Fibroblast of lung (primary cell): ENCODE measurements at regions not wholly inside any gene's neighbourhood (a gene's known extent, or its start where the extent isn't known, plus 50 kb on each side); places are given as distances from the start of the nearest gene placed in this dataset.

Experiments
- DNase-seq, 2 donors: peaks; one replicate each; pipeline versions ENCODE4 v3.0.0 to v3.0.0-alpha.2; 2010; ENCODE audit warnings: low read depth in 2 of 2
- H2AFZ ChIP-seq: 2 replicates; pipeline ENCODE4 v1.5.1; 2012; ENCODE audit warnings: low read length, control low read depth, inconsistent platforms
- H3K27ac ChIP-seq: 2 replicates; pipeline ENCODE4 v1.5.1; 2011; ENCODE audit warnings: low read length, control low read depth; ENCODE audit not compliant: insufficient read depth
- H3K27me3 ChIP-seq: 2 replicates; pipeline ENCODE4 v1.5.1; 2011; ENCODE audit warnings: mild to moderate bottlenecking, low read length; ENCODE audit not compliant: control insufficient read depth, insufficient read depth
- H3K36me3 ChIP-seq: 2 replicates; pipeline ENCODE4 v1.5.1; 2011; ENCODE audit warnings: low read length; ENCODE audit not compliant: control insufficient read depth, insufficient read depth
- H3K4me1 ChIP-seq: 2 replicates; pipeline ENCODE4 v1.5.1; 2011; ENCODE audit warnings: low read length; ENCODE audit not compliant: control insufficient read depth, insufficient read depth; ENCODE audit errors: extremely low read depth
- H3K4me2 ChIP-seq: 2 replicates; pipeline ENCODE4 v1.5.1; 2011; ENCODE audit warnings: low read length, control low read depth; ENCODE audit not compliant: insufficient read depth; ENCODE audit errors: extremely low read depth
- H3K4me3 ChIP-seq, 4 experiments: fragments of 200-600 bp in 1 of 4; sonication (generic) in 1 of 4; replicated peaks in 1 of 4; 2 replicates each; pipeline ENCODE4 v1.5.1; 2011 to 2016; ENCODE audit warnings: low read length in 4 of 4, low read depth in 3 of 4, mild to moderate bottlenecking in 3 of 4, control low read depth in 2 of 4, inconsistent platforms in 1 of 4, mixed read lengths in 1 of 4; ENCODE audit not compliant: insufficient read depth in 1 of 4; ENCODE audit errors: control extremely low read depth in 1 of 4
- H3K79me2 ChIP-seq: 2 replicates; pipeline ENCODE4 v1.5.1; 2012; ENCODE audit warnings: mild to moderate bottlenecking, low read length, inconsistent platforms; ENCODE audit not compliant: control insufficient read depth, insufficient read depth
- H3K9ac ChIP-seq: 2 replicates; pipeline ENCODE4 v1.5.1; 2011; ENCODE audit warnings: mild to moderate bottlenecking, low read length, control low read depth; ENCODE audit not compliant: insufficient read depth
- H3K9me3 ChIP-seq: 2 replicates; pipeline ENCODE4 v1.5.1; 2012; ENCODE audit warnings: low read depth, low read length; ENCODE audit not compliant: control insufficient read depth, insufficient read depth
- H4K20me1 ChIP-seq: 2 replicates; pipeline ENCODE4 v1.5.1; 2011; ENCODE audit warnings: low read length; ENCODE audit not compliant: control insufficient read depth, insufficient read depth; ENCODE audit errors: extremely low read depth
- CTCF ChIP-seq, 2 donors: IDR thresholded peaks in 1 of 2; conservative IDR thresholded peaks in 1 of 2; 1 replicate in 1 of 2; 2 replicates in 1 of 2; pipeline ENCODE4 v1.5.1; 2011 to 2012; ENCODE audit warnings: low read length in 2 of 2, control low read depth in 1 of 2, inconsistent platforms in 1 of 2, low read depth in 1 of 2, mild to moderate bottlenecking in 1 of 2
- EZH2 ChIP-seq: IDR thresholded peaks from 2 replicates; pipeline ENCODE4 v1.5.1; 2012; ENCODE audit warnings: low read length, control low read depth, mild to moderate bottlenecking; ENCODE audit errors: missing control alignments

GRCh38 chr11:128285321-128285720, 302.0 kb downstream of the ETS1 start:
- H3K4me3 ChIP-seq = no peak overlapping the region
- H3K36me3 ChIP-seq = no peaks in the 10 kb centered on the region
- H2AFZ ChIP-seq = no peak overlapping the region
- H3K27me3 ChIP-seq = no peaks in the 10 kb centered on the region
- no peak for TF ChIP-seq CTCF (conservative IDR thresholded peaks at IDR 0.05 in 1 of 2, IDR thresholded peaks at IDR 0.05 in 1 of 2; ENCODE audit: low read depth in 1 of 2, low read length in 2 of 2)
- no peak for TF ChIP-seq EZH2
- no peaks in the 10 kb centered on the region for H3K79me2 ChIP-seq
- H3K4me1 ChIP-seq = peaks cover under 1% of the 10 kb centered on the region
- H3K9ac ChIP-seq = no peak overlapping the region
- no peak for DNase-seq
- H3K27ac ChIP-seq = no peak overlapping the region
- no peaks in the 10 kb centered on the region for H4K20me1 ChIP-seq
- no peak overlapping the region for H3K4me2 ChIP-seq
- H3K9me3 ChIP-seq = no peaks in the 10 kb centered on the region

GRCh38 chr11:128284634-128285033, 302.7 kb downstream of the ETS1 start:
- TF ChIP-seq CTCF (conservative IDR thresholded peaks at IDR 0.05 in 1 of 2, IDR thresholded peaks at IDR 0.05 in 1 of 2; ENCODE audit: low read depth in 1 of 2, low read length in 2 of 2) = no peak
- TF ChIP-seq EZH2 = no peak
- Histone ChIP-seq H2AFZ (no peak overlapping the region), H3K9me3 (no peaks in the 10 kb centered on the region), H3K9ac (no peak overlapping the region), H3K4me1 (no peaks in the 10 kb centered on the region), H3K79me2 (no peaks in the 10 kb centered on the region), H3K36me3 (no peaks in the 10 kb centered on the region), H3K27me3 (no peaks in the 10 kb centered on the region), H3K4me3 (no peak overlapping the region), H4K20me1 (no peaks in the 10 kb centered on the region), H3K4me2 (no peak overlapping the region), H3K27ac (no peak overlapping the region)
- DNase-seq = no peak

GRCh38 chr11:128283451-128283850, 303.9 kb downstream of the ETS1 start:
- H3K36me3 ChIP-seq = no peaks in the 10 kb centered on the region
- no peaks in the 10 kb centered on the region for H3K9me3 ChIP-seq
- H3K4me1 ChIP-seq = no peaks in the 10 kb centered on the region
- H4K20me1 ChIP-seq = no peaks in the 10 kb centered on the region
- peak; percentile 28 to 47 for DNase-seq
- H3K27me3 ChIP-seq = no peaks in the 10 kb centered on the region
- no peak overlapping the region for H3K4me3 ChIP-seq
- no peak overlapping the region for H3K4me2 ChIP-seq
- H3K9ac ChIP-seq = no peak overlapping the region
- H3K79me2 ChIP-seq = no peaks in the 10 kb centered on the region
- no peak overlapping the region for H3K27ac ChIP-seq
- H2AFZ ChIP-seq = no peak overlapping the region
- TF ChIP-seq CTCF (conservative IDR thresholded peaks at IDR 0.05 in 1 of 2, IDR thresholded peaks at IDR 0.05 in 1 of 2; ENCODE audit: low read depth in 1 of 2, low read length in 2 of 2) (no peak), EZH2 (no peak)
